IPS-NIHi7 (cell line): ENCODE measurements at regions not wholly inside any gene's neighbourhood (a gene's known extent, or its start where the extent isn't known, plus 50 kb on each side); places are given as distances from the start of the nearest gene placed in this dataset.
"Not testable (repeated sequence)": the region's sequence is repeated elsewhere in the genome, so short reads cannot be mapped to it uniquely, and the experiment has no call there.

ENCODE experiments used
- DNase-seq: peaks from one replicate; pipeline ENCODE4 v3.0.0; 2012; ENCODE audit warnings: mixed read lengths; ENCODE audit errors: extremely low spot score

DNA sequence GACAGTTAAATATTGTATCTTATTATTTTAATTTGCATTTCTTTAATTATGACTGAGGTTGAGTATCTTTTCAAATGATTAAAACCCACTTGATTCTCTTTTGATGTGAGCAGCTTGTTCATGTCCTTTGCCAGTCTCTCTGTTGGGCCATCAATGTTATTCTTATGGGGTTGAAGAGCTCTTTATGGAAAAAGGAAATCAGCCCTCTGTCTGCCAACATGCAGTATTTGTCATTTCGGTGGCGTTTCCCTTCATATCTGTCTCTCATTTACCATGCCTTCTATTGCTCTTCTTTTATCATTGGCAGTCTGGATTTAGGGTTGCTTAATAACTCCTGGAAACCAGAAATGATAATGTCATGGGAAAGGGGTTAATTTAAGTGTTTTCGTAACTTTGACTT is 340.7 kb upstream of the DNAJC19 start:
- DNase-seq: no peak

DNA sequence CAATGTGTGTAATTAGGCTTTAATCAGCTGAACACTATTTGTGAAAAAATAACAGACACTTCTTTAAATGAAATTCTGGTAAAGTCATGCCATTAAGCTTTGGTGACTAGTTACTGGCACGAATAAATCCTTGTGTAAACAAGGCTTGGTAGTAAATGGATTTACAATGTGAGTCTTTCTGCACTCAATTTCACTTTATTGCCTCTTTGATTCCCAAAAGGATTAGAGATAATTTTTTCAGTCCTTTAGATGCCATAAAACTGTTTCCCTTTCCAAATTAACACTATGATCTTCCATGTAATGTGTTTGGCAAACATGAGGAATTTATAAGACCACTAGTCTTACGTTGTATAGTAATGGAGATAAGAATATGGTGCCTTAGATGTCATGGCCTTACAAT is 339.5 kb upstream of the DNAJC19 start:
- no peak for DNase-seq

DNA sequence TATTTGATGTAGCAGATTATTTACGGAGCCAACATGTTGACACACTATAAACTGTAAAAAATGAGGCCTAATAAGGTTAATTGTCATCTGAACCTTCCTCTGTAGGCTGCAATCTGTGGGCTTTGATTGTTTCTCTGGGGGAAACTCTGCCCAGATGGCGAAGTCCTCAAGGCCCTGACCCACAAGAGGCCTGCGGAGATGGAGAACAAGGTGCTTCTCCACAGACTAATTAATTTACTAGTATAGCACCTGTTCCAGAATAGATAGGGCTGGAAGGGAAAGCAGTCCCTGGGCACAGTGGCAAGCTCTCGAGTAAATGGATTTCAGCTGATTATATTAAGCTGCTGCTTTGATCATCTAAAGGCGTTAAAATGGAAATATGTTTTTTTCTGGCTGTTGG is 338.8 kb upstream of the DNAJC19 start:
- DNase-seq: no peak

DNA sequence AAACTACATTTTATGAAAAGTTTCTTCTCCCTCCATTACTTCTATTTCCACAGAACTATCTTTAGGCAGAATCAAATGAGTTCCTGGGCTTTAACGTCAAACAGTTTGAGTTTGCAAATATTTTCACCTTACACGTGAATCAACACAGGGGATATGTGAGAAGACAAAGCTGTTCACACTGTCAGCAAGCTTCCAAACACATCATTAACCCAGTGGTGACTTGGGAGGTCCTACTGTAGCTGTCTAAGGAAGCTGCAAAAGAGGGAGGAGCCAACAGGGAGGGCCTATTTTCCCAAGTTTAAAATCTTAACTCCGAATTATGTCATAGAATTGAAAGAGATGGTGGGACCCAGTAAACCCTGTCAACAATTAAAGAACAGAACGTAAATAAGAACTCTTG is 337.8 kb upstream of the DNAJC19 start:
- peak; percentile 19 for DNase-seq

DNA sequence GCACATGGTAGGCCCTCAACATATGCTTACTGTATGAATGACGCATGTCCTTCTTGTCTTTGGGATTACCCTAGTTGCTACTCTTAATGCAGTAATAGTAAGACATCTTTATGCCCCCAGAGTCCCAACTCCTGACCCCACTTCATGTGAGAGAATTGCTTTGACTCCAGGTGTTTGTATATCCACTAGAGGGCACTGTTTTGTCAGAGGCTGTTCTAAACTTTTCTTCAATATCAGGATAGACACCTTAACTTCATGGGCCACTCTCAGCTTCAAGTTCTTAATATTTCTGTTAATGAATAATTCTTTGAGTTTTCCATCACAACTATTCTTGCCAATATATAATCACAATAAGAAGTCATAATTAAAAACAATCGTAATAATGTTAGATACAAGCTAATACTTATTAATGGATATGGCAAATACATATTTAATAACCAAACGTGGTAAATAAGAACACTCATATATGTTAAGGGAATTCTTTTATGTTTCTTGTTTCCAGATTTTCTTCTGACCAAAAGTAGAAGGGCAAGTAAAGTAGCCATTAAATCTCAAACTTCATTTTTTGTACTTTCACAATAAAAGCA is 337.2 kb upstream of the DNAJC19 start:
- peak; percentile 60 for DNase-seq

DNA sequence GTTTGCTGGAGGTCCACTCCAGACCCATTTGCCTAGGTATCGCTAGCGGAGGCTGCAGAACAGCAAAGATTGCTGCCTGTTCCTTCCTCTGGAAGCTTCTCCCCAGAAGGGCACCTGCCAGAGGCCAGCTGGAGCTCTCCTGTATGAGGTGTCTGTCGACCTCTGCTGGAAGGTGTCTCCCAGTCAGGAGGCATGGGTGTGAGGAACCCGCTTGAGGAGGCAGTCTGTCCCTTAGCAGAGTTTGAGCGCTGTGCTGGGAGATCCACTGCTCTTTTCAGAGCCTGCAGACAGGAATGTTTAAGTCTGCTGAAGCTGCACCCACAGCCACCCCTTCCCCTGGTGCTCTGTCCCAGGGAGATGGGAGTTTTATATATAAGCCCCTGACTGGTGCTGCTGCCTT is 335.0 kb upstream of the DNAJC19 start:
- not testable (repeated sequence) for DNase-seq

DNA sequence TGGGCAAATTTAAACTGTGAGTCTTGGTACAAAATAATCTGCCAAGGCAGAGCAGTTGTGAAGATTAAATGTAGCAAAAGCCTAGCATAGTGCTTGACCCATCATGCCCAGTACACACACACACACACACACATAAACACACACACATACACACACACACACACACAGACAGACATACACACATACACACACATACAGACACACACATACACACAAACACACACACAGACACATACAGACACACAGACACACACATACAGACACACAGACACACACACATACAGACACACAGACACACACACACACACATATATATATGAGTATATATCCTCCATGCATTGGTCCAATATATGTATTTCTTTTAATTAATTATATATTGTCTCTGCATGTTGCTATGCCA is 328.8 kb upstream of the DNAJC19 start:
- DNase-seq: no peak

DNA sequence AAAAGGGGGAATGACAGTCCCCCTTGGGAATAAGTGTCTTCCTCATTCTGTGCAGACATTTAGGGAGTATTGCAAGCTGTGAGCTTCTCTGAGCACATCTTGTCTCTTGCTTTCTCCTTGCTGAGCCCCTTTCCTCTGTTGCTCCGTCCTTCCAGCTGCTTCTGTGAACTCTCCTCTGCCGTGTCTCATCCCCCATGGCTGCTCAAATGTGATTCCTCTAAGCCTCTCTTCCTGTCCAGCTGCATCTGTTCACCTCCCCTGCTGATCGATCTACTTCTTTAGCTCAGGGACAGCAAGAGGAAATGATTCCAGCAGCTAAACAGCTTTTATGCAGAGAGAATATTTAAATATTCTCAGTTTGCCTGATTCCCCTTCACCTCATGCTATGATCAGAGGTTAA is 328.0 kb upstream of the DNAJC19 start:
- DNase-seq: no peak

DNA sequence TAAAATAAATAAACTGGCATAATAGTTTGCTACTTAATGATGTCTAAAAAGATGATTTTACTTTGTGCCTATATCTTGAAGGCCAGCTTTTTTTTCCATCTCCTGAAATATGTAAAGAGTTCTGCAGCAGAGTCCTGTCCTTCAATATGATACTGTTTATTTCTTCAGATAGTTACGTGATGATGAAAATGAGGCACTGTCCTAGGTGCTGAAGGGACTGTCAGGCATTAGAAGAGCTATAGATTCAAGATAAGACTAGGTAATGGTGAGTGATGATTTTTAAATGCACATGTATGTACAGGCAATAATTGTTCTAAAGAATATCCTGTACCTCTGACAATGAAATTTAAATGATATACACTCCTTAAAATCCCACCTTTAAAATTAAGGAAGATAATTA is 326.9 kb upstream of the DNAJC19 start:
- no peak for DNase-seq

DNA sequence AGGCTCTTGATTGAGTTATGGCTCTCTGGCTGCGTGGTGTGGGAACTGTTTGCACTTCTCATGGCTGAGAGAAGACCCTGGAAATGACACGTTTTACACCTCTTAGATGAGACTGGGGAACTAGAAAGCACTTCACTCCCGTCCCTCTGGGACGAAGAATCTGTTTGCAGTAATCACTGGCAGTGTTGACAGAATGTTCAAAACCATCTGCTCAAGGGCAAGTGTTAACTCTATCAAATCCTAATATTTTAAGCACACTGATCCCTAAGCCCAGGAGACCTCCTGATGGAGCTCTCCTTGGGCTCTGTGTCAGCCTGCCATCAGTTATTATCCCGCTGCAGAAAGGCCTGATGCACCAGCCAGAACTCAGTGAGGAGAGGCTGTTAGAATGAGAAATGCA is 323.8 kb upstream of the DNAJC19 start:
- no peak for DNase-seq

DNA sequence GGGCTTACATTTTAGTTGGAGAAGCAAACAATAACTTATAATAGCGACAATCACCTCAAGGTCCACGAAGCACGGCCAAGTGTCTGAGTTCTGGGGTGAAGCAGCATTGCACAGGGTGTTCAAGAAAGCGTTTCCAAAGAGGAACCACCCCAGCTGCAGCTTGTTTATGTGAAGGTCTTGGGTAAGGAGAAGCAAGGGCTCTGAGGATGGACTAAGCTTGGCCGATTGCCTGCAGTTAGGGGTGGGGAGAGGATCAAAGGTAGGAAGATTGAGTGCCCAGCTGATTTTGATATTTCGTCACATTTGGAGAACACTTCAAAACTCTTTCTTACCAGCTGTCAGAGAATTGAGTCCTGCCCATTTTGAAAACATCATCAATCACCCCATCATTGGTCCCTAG is 321.6 kb upstream of the DNAJC19 start:
- DNase-seq: no peak

DNA sequence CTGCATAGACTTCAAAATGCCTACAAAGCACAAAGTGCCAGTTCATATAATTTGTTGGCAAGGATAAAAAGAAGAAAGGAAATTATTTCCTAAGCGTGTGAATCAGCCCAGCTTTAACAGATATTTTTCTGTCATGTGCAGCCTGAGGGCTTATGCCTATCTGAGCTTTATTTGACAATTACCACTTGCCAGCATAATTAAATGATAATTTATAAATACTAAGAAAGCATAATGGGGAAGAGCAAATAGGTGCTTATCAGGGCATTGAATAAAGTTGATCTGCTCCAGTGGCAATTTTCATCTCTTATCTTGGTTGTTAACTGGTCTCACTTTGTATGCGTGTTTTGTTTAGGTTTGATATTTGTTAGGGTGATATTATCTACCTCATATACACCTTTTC is 313.4 kb upstream of the DNAJC19 start:
- no peak for DNase-seq

DNA sequence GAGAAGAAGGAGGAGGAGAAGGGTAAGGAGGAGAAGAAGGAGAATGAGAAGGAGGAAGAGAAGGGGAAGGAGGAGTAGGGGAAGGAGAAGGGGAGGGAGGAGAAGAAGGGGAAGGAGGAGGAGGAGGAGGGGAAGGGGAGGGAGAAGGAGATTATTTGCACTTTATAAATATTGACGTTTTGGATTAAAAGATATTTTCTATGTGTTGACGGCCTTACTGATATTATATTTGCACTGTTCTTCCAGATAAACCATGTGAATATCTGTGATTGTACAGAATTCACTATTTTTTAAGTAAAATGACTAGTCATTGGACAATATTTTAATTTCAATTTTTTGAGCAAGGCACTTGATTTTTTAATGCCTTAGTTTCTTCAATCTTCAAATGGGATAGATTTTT is 310.5 kb upstream of the DNAJC19 start:
- DNase-seq: no peak

DNA sequence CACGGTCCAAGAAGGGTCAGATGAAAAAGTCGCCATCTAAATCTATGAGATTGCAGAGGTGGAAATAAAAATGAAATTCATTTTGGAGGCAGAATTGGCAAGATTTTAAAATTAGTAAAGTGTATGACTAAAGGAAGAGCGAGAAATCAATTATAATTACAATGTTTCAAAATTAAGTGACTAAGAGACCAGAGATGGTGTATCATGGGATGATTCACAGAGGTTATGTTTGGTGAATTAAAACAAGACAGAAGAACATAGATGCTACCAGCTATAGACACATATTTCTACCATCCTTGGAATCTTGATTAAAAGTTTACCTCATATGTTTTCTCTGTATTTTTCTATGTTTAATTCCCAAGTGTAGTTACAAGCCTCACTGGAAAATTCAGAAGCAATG is 308.9 kb upstream of the DNAJC19 start:
- DNase-seq: no peak

DNA sequence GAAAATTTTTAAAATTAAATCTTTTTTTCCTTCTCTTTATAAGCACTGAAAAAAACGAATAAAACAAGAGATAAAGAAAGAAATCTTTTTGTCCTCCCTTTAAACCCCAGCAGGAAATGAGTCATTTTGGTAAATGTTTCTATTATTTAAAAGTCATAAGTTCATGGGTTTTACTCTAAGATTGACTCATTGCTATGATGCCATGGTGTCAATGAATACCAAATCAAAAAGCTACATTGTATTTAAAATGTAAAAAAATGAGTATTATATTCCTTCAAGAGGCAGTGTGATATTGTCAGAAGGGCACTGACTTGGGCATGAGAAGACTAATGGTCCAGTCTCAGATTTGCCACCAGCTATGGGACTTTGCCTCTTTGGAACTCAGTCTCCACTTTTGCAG is 303.4 kb upstream of the DNAJC19 start:
- DNase-seq: no peak

DNA sequence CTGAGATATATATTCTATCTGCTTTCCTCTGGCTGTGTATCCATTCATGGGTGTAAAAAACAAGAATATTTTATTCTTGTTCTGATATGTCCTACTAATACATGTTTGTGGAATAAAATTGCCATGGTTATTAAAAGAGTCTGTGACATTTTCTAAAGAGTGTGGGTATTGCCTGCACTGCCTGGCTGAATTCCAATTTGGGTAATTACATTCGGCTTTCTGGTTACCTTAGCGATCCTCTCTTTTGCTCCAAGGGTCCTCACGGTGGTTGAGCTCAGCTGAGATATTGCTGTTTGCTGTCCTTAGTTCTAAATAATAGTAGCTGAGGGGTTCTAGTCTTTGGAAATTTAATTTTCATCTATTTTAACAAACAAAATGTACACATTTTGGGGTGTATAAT is 301.4 kb upstream of the DNAJC19 start:
- no peak for DNase-seq

DNA sequence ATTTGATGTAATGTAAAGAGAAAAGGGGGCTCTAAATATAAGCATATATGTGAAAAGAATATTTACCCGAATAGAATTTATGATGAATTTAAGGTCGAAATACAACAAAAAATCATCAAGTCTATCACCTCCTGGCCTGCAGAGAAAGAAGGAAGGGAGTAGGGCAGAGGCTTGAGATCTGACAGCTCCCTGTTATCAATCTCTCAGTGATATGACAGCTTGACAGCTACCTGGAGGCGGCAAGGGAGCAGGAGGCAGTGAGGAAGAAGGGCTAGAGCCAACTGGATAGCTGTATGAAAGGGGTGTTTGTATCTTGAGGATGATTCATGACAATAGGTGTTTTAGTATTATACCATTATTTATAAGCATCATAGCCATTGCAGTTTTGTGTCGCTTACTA is 299.8 kb upstream of the DNAJC19 start:
- no peak for DNase-seq

DNA sequence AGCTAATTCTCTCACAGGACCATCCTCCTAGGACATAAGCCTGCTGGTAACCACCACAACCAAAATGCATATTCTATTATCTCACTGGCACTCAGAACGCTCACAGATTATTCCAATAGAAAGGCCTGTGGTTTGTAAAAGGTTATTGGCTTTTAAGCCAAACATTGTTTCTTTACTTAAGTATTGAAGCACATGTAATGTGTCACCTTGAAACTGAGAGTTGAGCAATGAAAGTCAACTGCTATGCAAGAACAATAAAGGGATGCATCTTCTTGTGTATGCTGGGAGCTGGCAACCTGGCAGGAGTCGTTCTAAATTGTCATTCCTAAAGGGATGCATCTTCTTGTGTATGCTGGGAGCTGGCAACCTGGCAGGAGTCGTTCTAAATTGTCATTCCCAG is 298.6 kb upstream of the DNAJC19 start:
- DNase-seq: no peak

DNA sequence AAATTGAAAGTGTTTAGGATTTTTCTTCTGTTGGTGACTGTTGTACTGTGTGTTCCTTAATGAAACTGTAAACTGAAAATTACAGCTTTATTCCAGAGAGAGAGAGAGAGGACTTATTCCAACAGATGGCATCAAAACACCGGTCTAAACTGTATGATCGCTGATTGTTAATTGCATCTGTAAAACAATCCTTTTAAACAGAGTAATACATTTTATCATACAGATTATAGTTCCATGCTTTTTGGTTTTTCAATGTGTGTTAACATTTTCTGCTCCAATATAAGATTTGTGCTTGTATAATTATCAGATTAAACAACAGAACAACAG is 289.7 kb upstream of the DNAJC19 start:
- no peak for DNase-seq

DNA sequence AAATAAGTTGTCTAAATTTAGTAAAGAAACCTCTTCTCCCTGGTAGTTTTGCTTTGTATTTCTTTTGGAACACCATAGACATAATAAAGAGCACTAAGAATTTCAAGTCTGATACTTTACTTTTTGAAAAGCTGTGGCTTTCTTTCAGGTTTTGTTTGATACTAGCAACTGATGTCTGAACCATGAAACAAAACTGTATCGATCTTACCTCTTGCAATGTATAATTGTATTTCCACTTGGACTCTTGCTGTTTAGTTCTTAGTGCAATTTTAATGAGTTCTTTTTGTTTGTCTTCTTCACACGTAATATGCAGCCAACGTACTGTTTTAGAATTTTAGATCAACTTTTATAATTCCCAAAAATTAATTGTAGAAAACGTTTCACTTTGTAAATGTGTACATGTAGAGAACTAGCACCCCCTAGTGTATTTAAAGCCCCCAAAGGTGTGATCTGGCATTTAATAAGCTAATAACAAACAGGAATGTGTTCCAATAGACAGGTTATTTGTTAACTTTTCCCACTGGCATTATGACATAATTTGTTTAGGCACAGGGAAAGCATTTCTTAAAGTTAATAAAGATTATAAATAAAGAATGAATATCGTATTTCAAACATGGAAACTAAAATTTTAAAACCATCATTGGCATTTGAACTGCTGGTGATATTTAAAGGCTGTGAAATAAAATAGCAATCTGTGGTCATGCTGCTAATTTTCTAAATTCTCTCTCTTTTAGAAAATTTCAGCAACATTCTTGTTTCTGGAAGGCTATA is 289.1 kb upstream of the DNAJC19 start:
- no peak for DNase-seq

DNA sequence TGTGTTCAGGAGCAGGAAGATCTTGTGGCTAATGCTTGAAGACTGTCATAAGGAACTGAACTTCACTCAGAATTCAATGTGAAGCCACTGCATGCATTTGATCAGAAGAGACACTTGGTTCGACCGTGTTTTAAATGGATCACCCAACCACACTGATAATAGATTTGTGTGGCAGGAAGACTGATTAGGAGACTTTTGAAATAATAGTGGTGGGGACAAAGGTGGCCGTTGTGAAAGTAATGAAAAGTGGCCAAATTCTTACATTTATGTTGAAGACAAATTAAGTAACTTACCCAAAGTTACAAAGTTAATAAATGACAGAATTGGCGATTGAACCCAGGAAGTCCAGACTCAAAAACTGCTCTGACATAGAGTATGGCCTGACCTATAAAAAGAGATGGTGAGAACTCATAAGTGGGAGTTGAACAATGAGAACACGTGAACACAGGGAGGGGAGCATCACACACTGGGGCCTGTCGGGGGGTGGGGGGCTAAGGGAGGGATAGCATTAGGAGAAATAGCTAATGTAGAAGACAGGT is 286.9 kb upstream of the DNAJC19 start:
- no peak for DNase-seq

DNA sequence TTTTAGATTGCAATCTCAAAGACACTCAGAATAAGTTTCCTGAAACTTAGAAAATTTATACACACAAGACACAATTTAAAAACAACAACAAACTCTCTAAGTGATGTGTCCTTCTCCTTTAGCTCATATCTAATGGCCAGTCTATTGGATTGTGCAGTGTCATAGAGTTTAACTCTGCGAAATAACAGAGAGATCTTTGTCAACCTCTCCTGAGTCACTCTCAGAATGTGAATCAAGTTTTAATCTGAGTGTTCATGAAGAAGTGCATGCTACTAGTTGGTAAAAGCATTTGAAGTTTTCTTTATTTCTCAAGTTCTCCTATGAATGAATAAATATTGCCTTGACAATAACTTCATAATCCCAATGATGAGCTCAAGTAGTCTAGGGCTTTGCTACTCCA is 284.5 kb upstream of the DNAJC19 start:
- no peak for DNase-seq

DNA sequence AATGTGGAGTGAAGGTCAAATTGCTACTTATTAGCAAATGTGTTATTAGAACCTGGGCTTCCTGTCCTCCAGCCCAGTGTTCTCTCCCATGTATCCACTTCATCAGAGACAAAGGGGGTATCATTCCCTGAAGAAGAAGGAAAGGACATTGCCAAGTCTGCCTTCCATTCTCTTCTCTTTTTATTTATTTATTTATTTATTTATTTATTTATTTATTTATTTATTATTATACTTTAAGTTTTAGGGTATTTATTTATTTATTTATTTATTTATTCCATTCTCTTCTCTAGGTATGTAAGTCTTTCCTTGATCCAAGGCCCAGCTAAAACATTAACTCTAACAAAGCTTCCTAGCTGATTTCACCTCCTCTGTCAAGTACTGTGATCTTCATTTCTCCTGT is 277.8 kb upstream of the DNAJC19 start:
- DNase-seq: no peak
